ENCODE measurements at regions not wholly inside any gene's neighbourhood (a gene's known extent, or its start where the extent isn't known, plus 50 kb on each side); places are given as distances from the start of the nearest gene placed in this dataset.

DNA sequence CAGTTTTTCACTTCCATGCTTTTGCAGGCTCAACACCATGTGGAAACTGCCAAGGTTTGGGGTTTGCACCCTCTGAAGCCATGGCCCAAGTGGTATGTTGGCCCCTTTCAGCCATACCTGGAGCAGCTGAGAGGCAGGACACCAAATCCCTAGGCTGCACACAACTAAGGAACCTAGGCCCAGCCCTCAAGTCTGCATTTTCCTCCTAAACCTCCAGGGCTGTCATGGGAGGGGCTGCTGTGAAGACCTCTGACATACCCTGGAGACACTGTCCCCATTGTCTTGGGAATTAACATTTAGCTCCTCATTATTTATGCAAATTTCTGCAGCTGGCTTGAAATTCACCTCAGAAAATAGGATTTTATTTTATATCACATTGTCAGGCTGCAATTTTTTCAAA, 856.1 kb downstream of the TECRL start:
- Mint-ChIP-seq H3K27ac (no peak overlapping the region), H3K27me3 (ENCODE audit: low read depth) (no peaks in the 10 kb centered on the region), H3K4me1 (peaks cover 3% of the 10 kb centered on the region), H3K36me3 (no peaks in the 10 kb centered on the region), H3K9me3 (no peaks in the 10 kb centered on the region), H3K4me3 (no peak overlapping the region)
- no peak for DNase-seq (ENCODE audit: low spot score in 2 of 2, unreplicated experiment in 2 of 2)
- TF ChIP-seq, protein P1, sequence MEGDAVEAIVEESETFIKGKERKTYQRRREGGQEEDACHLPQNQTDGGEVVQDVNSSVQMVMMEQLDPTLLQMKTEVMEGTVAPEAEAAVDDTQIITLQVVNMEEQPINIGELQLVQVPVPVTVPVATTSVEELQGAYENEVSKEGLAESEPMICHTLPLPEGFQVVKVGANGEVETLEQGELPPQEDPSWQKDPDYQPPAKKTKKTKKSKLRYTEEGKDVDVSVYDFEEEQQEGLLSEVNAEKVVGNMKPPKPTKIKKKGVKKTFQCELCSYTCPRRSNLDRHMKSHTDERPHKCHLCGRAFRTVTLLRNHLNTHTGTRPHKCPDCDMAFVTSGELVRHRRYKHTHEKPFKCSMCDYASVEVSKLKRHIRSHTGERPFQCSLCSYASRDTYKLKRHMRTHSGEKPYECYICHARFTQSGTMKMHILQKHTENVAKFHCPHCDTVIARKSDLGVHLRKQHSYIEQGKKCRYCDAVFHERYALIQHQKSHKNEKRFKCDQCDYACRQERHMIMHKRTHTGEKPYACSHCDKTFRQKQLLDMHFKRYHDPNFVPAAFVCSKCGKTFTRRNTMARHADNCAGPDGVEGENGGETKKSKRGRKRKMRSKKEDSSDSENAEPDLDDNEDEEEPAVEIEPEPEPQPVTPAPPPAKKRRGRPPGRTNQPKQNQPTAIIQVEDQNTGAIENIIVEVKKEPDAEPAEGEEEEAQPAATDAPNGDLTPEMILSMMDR (IDR thresholded peaks at IDR 0.05; ENCODE audit: unreplicated experiment), result no peak

DNA sequence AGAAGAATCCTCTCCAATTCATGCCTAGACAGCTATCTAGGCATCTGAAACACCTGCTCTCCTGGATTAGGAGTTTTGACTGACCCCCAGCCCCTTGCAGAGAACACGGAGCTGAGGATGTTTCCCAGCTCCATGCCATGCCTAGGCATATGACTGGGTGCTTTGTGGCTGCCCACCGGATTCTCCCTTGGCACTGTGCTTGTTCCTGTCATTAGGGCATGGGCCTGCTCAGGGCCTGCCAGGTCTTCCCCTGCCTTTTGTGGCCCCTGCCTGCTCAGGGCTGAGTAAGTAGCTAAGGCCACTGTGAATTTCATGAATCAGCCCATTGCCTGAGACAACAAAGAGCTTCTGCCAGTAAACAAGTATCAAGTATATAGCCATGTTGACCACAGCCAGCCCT, 867.4 kb downstream of the TECRL start:
- TF ChIP-seq, protein P1 (IDR thresholded peaks at IDR 0.05; ENCODE audit: unreplicated experiment), result no peak
- DNase-seq (ENCODE audit: low spot score in 2 of 2, unreplicated experiment in 2 of 2), result no peak
- no peaks in the 10 kb centered on the region for H3K36me3 Mint-ChIP-seq
- H3K4me1 Mint-ChIP-seq, result no peaks in the 10 kb centered on the region
- H3K27ac Mint-ChIP-seq, result no peak overlapping the region
- H3K9me3 Mint-ChIP-seq, result peaks cover 13% of the 10 kb centered on the region
- H3K4me3 Mint-ChIP-seq, result no peak overlapping the region
- no peaks in the 10 kb centered on the region for H3K27me3 Mint-ChIP-seq (ENCODE audit: low read depth)

DNA sequence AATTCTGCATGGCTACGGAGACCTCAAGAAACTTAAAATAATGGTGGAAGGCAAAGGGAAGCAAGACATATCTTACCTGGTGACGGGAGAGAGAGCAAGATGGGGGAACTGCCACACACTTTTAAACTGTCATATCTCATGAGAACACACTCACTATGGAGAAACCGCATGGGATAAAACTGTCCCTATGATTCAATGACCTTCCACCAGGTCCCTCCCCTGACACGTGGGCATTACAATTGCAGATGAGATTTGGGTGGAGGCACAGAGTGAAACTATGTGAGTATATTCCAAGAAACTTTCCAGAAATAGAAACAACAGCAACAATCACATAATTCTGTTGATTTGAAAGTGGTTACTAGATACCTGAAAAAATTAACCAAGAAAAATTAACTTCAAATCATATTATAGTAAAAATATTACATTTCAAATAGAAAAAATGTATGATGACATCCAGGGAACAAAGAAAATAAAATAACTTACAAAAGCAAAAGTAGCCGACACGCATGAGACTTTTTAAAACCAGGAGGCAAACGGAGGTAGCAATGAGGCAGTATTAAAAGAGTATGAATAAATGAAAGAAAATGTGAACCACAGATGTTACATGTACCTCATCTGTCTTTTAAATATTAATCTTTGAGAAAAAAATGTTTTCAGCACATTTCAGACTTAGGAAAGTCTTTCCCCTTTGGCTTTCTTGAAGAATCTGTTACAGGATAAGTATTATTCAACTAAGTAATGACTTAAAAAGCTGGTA, 879.5 kb downstream of the TECRL start:
- no peaks in the 10 kb centered on the region for H3K27me3 Mint-ChIP-seq (ENCODE audit: low read depth)
- TF ChIP-seq, protein P1 (IDR thresholded peaks at IDR 0.05; ENCODE audit: unreplicated experiment), result no peak
- no peak for DNase-seq (ENCODE audit: low spot score in 2 of 2, unreplicated experiment in 2 of 2)
- H3K9me3 Mint-ChIP-seq, result no peaks in the 10 kb centered on the region
- H3K4me3 Mint-ChIP-seq, result no peak overlapping the region
- H3K27ac Mint-ChIP-seq, result no peak overlapping the region
- H3K36me3 Mint-ChIP-seq, result no peaks in the 10 kb centered on the region
- H3K4me1 Mint-ChIP-seq, result peaks cover 2% of the 10 kb centered on the region

DNA sequence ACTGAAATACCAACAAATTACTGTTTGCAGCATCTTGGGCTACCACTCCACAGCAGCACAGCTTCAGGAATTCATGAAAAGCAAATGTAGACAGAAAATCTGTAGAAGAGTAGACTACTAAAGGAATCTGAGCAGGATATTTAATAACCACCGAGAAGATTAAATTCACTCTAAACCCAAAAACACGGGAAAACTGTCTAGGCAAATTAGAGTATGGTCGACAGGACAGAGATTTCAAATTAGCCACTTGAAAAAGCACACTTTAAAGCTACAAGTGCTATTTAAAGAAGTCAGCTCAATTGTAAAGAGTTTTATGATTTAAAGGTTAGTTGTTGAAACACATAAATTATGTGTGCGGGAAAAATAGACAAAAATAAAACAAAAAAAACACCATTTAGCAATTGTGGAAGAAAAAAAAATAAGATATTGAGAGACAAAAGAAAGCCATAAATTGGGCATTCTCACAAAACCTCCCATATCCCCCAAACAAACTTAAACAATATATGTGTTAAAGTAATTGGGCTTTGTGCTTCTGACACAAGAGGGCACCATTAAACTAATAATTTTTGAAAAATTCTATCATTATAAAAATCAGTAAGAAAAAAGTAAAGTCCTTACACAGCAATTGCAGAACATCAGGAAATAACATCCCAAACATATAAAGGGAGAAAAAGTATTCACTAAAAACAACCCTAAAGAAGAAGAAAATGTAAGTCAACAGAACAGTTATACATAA, 880.8 kb downstream of the TECRL start:
- Mint-ChIP-seq H3K27ac (no peak overlapping the region), H3K4me1 (peaks cover 2% of the 10 kb centered on the region), H3K9me3 (no peaks in the 10 kb centered on the region), H3K27me3 (ENCODE audit: low read depth) (no peaks in the 10 kb centered on the region), H3K36me3 (no peaks in the 10 kb centered on the region), H3K4me3 (no peak overlapping the region)
- TF ChIP-seq, protein P1 (IDR thresholded peaks at IDR 0.05; ENCODE audit: unreplicated experiment), result no peak
- DNase-seq (ENCODE audit: low spot score in 2 of 2, unreplicated experiment in 2 of 2), result no peak

DNA sequence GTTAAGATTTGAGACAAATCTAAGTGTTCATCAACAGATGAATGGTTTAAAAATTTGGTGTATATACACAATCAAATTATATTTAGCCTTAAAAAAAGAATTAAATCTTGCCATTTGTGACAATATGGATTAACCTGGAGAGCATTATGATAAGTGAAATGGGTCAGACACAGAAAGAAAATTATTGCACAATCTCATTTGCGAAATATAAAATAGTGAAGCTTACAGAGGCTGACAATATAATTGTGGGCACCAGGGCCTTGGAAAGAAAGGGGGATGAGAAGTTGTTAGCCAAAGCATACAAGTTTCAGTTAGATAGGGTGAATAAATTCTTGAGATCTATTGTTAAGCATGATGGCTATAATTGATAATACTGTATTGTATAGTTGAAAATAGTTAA, 883.0 kb downstream of the TECRL start:
- peaks cover 2% of the 10 kb centered on the region for H3K4me1 Mint-ChIP-seq
- peaks cover 13% of the 10 kb centered on the region for H3K9me3 Mint-ChIP-seq
- peaks cover 3% of the 10 kb centered on the region for H3K36me3 Mint-ChIP-seq
- TF ChIP-seq, protein P1 (IDR thresholded peaks at IDR 0.05; ENCODE audit: unreplicated experiment), result no peak
- H3K27ac Mint-ChIP-seq, result no peak overlapping the region
- DNase-seq (ENCODE audit: low spot score in 2 of 2, unreplicated experiment in 2 of 2), result no peak
- no peak overlapping the region for H3K4me3 Mint-ChIP-seq
- no peaks in the 10 kb centered on the region for H3K27me3 Mint-ChIP-seq (ENCODE audit: low read depth)

Data from mesothelial cell of epicardium (in vitro differentiated cells).